Mesenchymal stem cell (in vitro differentiated cells and primary cell): ENCODE measurements at regions not wholly inside any gene's neighbourhood (a gene's known extent, or its start where the extent isn't known, plus 50 kb on each side); places are given as distances from the start of the nearest gene placed in this dataset.

Source experiments
- DNase-seq: peaks from one replicate; pipeline ENCODE4 v3.0.0-alpha.2; 2013
- H2AFZ ChIP-seq: one replicate; pipeline ENCODE4 v1.6.1; 2013; ENCODE audit warnings: low read depth, mild to moderate bottlenecking, control low read depth, inconsistent platforms, low read length, moderate library complexity
- H2AK5ac ChIP-seq: 2 replicates; pipeline ENCODE4 v1.6.1; 2013; ENCODE audit warnings: low read length, moderate library complexity, mild to moderate bottlenecking, inconsistent platforms; ENCODE audit not compliant: severe bottlenecking
- H2BK120ac ChIP-seq: one replicate; pipeline ENCODE4 v1.6.1; 2013; ENCODE audit warnings: low read depth, mild to moderate bottlenecking, inconsistent platforms, low read length, moderate library complexity
- H2BK12ac ChIP-seq, 2 experiments: one replicate each; pipeline ENCODE4 v1.6.1; 2013; ENCODE audit warnings: inconsistent platforms in 2 of 2, low read length in 2 of 2, mild to moderate bottlenecking in 2 of 2, moderate library complexity in 2 of 2, control low read depth in 1 of 2
- H2BK15ac ChIP-seq: one replicate; pipeline ENCODE4 v1.6.1; 2013; ENCODE audit warnings: mild to moderate bottlenecking, low read depth, inconsistent platforms; ENCODE audit not compliant: poor library complexity, severe bottlenecking
- H2BK5ac ChIP-seq: 2 replicates; pipeline ENCODE4 v1.6.1; 2013; ENCODE audit warnings: low read depth, mild to moderate bottlenecking, low read length, control low read depth, inconsistent platforms; ENCODE audit not compliant: poor library complexity, severe bottlenecking
- H3K14ac ChIP-seq, 2 experiments: one replicate each; pipeline ENCODE4 v1.6.1; 2013; ENCODE audit warnings: inconsistent platforms in 2 of 2, low read length in 2 of 2, control low read depth in 1 of 2, mild to moderate bottlenecking in 1 of 2, moderate library complexity in 1 of 2
- H3K18ac ChIP-seq, 2 experiments: one replicate each; pipeline ENCODE4 v1.6.1; 2013; ENCODE audit warnings: inconsistent platforms in 2 of 2, low read length in 2 of 2, control low read depth in 1 of 2, low read depth in 1 of 2, mild to moderate bottlenecking in 1 of 2
- H3K23ac ChIP-seq, 2 experiments: one replicate each; pipeline ENCODE4 v1.6.1; 2013; ENCODE audit warnings: inconsistent platforms in 2 of 2, low read length in 2 of 2, mild to moderate bottlenecking in 2 of 2, moderate library complexity in 2 of 2, control low read depth in 1 of 2
- H3K27ac ChIP-seq: 2 replicates; pipeline ENCODE4 v1.5.1; 2013; ENCODE audit warnings: mild to moderate bottlenecking, moderate library complexity, low read length, control low read depth, inconsistent platforms; ENCODE audit not compliant: poor library complexity, severe bottlenecking
- H3K27me3 ChIP-seq, 2 experiments: 2 replicates each; pipeline versions ENCODE4 v1.6.1 to v1.7.0; 2013; ENCODE audit warnings: low read length in 2 of 2, mild to moderate bottlenecking in 2 of 2, moderate library complexity in 2 of 2, control low read depth in 1 of 2, inconsistent platforms in 1 of 2; ENCODE audit not compliant: control insufficient read depth in 1 of 2, insufficient read depth in 1 of 2
- H3K36me3 ChIP-seq, 2 experiments: 2 replicates each; pipeline versions ENCODE4 v1.6.1 to v1.7.0; 2013; ENCODE audit warnings: low read length in 2 of 2, control low read depth in 1 of 2, inconsistent platforms in 1 of 2, low read depth in 1 of 2, mild to moderate bottlenecking in 1 of 2; ENCODE audit not compliant: insufficient read depth in 2 of 2, control insufficient read depth in 1 of 2
- H3K4ac ChIP-seq, 2 experiments: one replicate each; pipeline ENCODE4 v1.6.1; 2013; ENCODE audit warnings: inconsistent platforms in 2 of 2, low read length in 2 of 2, mild to moderate bottlenecking in 2 of 2, moderate library complexity in 2 of 2, control low read depth in 1 of 2, low read depth in 1 of 2
- H3K4me1 ChIP-seq: 2 replicates; pipeline ENCODE4 v1.6.1; 2013; ENCODE audit warnings: low read depth, low read length, control low read depth; ENCODE audit not compliant: control insufficient read depth, insufficient read depth
- H3K4me2 ChIP-seq: 2 replicates; pipeline ENCODE4 v1.6.1; 2013; ENCODE audit warnings: low read length, mild to moderate bottlenecking, inconsistent platforms; ENCODE audit not compliant: poor library complexity, severe bottlenecking
- H3K4me3 ChIP-seq, 2 experiments: 2 replicates each; pipeline versions ENCODE4 v1.5.1 to v1.7.0; 2013; ENCODE audit warnings: low read length in 2 of 2, mild to moderate bottlenecking in 2 of 2, control low read depth in 1 of 2, low read depth in 1 of 2; ENCODE audit not compliant: insufficient read depth in 1 of 2
- H3K79me1 ChIP-seq: replicated peaks from 2 replicates; pipeline ENCODE4 v1.6.1; 2013; ENCODE audit warnings: mild to moderate bottlenecking, control low read depth, low read length, inconsistent platforms; ENCODE audit not compliant: poor library complexity, severe bottlenecking
- H3K9ac ChIP-seq: 2 replicates; pipeline ENCODE4 v1.7.0; 2013; ENCODE audit warnings: mild to moderate bottlenecking, low read length, moderate library complexity
- H3K9me3 ChIP-seq: 2 replicates; pipeline ENCODE4 v1.7.0; 2013; ENCODE audit warnings: mild to moderate bottlenecking, low read length; ENCODE audit not compliant: control insufficient read depth
- H4K8ac ChIP-seq: one replicate; pipeline ENCODE4 v1.6.1; 2013; ENCODE audit warnings: inconsistent platforms, mild to moderate bottlenecking, low read length, moderate library complexity
- H4K91ac ChIP-seq: one replicate; pipeline ENCODE4 v1.6.1; 2013; ENCODE audit warnings: mild to moderate bottlenecking, low read length, inconsistent platforms
- WGBS: methylation state at CpG from one replicate; pipeline ENCODE4 v1.1.7; 2013; ENCODE audit warnings: mixed read lengths; 5-methylcytosine and 5-hydroxymethylcytosine counted together

GRCh38 chr10:78272329-78272728 is 238.7 kb downstream of the RPS24 start:
- H3K4ac ChIP-seq = no peak overlapping the region
- no peak overlapping the region for H4K91ac ChIP-seq
- no peak overlapping the region for H4K8ac ChIP-seq
- H3K27ac ChIP-seq = no peak overlapping the region
- H2AFZ ChIP-seq = no peak overlapping the region
- H2BK15ac ChIP-seq = no peak overlapping the region
- H3K4me2 ChIP-seq = no peak overlapping the region
- no peak overlapping the region for H2AK5ac ChIP-seq
- no peak overlapping the region for H3K23ac ChIP-seq
- DNase-seq = no peak
- H3K4me3 ChIP-seq = no peak overlapping the region
- H3K36me3 ChIP-seq = peaks cover 0 to 40% of the 10 kb centered on the region in 2 experiments
- peaks cover 3% of the 10 kb centered on the region for H3K4me1 ChIP-seq
- peaks cover 11% of the 10 kb centered on the region for H3K9me3 ChIP-seq
- H3K9ac ChIP-seq = no peak overlapping the region
- no peak overlapping the region for H2BK5ac ChIP-seq
- no peak overlapping the region for H2BK120ac ChIP-seq
- no peaks in the 10 kb centered on the region for H3K79me1 ChIP-seq
- H2BK12ac ChIP-seq = no peak overlapping the region
- no peak overlapping the region for H3K18ac ChIP-seq
- H3K14ac ChIP-seq = no peak overlapping the region
- no peaks in the 10 kb centered on the region for H3K27me3 ChIP-seq

- peaks cover 0 to 40% of the 10 kb centered on the region in 2 experiments for H3K36me3 ChIP-seq
- 42% methylated on average over 4 of the region's 4 CpGs for WGBS
- H3K4me1 ChIP-seq = peaks cover 5% of the 10 kb centered on the region
- H2BK12ac ChIP-seq = no peak overlapping the region
- H2BK15ac ChIP-seq = no peak overlapping the region
- H3K27me3 ChIP-seq = no peaks in the 10 kb centered on the region
- H3K79me1 ChIP-seq = no peaks in the 10 kb centered on the region
- no peak overlapping the region for H3K4me3 ChIP-seq
- no peak overlapping the region for H3K4me2 ChIP-seq
- H2BK5ac ChIP-seq = no peak overlapping the region
- no peak overlapping the region for H3K4ac ChIP-seq
- no peak overlapping the region for H2AFZ ChIP-seq
- peaks cover 11% of the 10 kb centered on the region for H3K9me3 ChIP-seq
- H3K9ac ChIP-seq = no peak overlapping the region
- no peak overlapping the region for H3K14ac ChIP-seq
- H4K8ac ChIP-seq = no peak overlapping the region
- no peak overlapping the region for H3K18ac ChIP-seq
- H2BK120ac ChIP-seq = no peak overlapping the region
- no peak overlapping the region for H3K27ac ChIP-seq
- no peak overlapping the region for H2AK5ac ChIP-seq
- no peak for DNase-seq
- H4K91ac ChIP-seq = no peak overlapping the region
- H3K23ac ChIP-seq = no peak overlapping the region
Observed at GRCh38 chr10:78274491-78274890, 240.8 kb downstream of the RPS24 start.

- no peak overlapping the region for H3K9ac ChIP-seq
- no peak overlapping the region for H3K4me2 ChIP-seq
- WGBS = 100% methylated on average over 1 of the region's 1 CpG
- no peak for DNase-seq
- peaks cover 5% of the 10 kb centered on the region for H3K4me1 ChIP-seq
- H2BK120ac ChIP-seq = no peak overlapping the region
- no peak overlapping the region for H2BK12ac ChIP-seq
- peak overlapping the region; percentile 31 for H2BK15ac ChIP-seq
- H3K27me3 ChIP-seq = no peaks in the 10 kb centered on the region
- peaks cover 11% of the 10 kb centered on the region for H3K9me3 ChIP-seq
- H3K18ac ChIP-seq = no peak overlapping the region
- no peak overlapping the region for H4K8ac ChIP-seq
- no peak overlapping the region for H2AFZ ChIP-seq
- no peak overlapping the region for H3K4ac ChIP-seq
- H2AK5ac ChIP-seq = no peak overlapping the region
- no peaks in the 10 kb centered on the region for H3K79me1 ChIP-seq
- H3K4me3 ChIP-seq = no peak overlapping the region
- H3K36me3 ChIP-seq = peaks cover 0 to 43% of the 10 kb centered on the region in 2 experiments
- H3K23ac ChIP-seq = no peak overlapping the region
- H3K27ac ChIP-seq = no peak overlapping the region
- no peak overlapping the region for H2BK5ac ChIP-seq
- H4K91ac ChIP-seq = no peak overlapping the region
- no peak overlapping the region for H3K14ac ChIP-seq
Observed at GRCh38 chr10:78276139-78276538, 242.5 kb downstream of the RPS24 start.

DNA sequence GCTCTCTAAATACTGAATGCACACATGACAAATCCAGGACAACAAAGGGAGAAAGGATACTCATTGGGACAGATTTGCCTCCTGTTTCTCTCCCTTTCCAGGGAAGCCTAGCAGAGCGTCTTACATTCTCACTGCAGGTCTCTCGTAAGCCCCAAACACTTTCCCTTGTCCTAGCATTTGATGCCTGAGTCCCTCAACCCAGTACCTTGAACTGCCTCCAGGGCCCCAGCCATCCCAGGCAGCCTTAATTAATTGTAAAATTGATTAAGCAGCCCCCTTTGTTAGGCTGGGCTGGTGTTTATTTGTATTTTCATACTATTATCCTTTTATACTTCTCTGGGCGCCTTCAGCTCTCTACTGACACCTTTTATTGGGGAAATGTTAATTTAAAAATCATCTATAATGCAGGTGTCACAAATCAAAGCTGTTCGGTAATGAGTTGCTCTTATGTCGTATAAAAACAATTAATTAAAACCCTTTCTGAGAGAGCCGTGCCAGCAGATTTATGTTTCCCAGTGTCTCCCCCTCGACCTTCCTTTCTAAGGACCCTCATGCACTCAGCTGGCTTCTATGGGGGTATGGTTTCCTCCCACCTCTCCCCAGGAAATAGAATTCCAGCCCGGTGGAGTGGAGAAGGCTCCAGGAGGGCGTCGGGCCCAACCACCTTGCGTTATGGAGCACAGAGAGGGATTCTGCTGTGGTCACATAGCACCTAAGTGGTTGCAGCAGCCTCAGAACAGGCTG is 243.8 kb downstream of the RPS24 start:
- Histone ChIP-seq H2BK120ac (no peak overlapping the region), H3K27ac (no peak overlapping the region), H2AFZ (no peak overlapping the region), H3K9me3 (peaks cover 4% of the 10 kb centered on the region), H3K4me1 (peaks cover 5% of the 10 kb centered on the region), H2BK15ac (no peak overlapping the region), H3K18ac (peak overlapping the region in 1 of 2 experiments; percentile 73), H3K36me3 (peaks cover 0 to 33% of the 10 kb centered on the region in 2 experiments), H2AK5ac (no peak overlapping the region), H3K23ac (no peak overlapping the region), H4K8ac (no peak overlapping the region), H3K4me3 (no peak overlapping the region), H3K4ac (no peak overlapping the region), H3K9ac (no peak overlapping the region), H2BK5ac (no peak overlapping the region), H3K27me3 (no peaks in the 10 kb centered on the region), H3K4me2 (no peak overlapping the region), H3K79me1 (no peaks in the 10 kb centered on the region), H3K14ac (no peak overlapping the region), H4K91ac (no peak overlapping the region), H2BK12ac (peak overlapping the region in 1 of 2 experiments; percentile 29)
- 93% methylated on average over 10 of the region's 11 CpGs for WGBS
- no peak for DNase-seq
